ENCODE measurements at regions not wholly inside any gene's neighbourhood (a gene's known extent, or its start where the extent isn't known, plus 50 kb on each side); places are given as distances from the start of the nearest gene placed in this dataset.

DNA sequence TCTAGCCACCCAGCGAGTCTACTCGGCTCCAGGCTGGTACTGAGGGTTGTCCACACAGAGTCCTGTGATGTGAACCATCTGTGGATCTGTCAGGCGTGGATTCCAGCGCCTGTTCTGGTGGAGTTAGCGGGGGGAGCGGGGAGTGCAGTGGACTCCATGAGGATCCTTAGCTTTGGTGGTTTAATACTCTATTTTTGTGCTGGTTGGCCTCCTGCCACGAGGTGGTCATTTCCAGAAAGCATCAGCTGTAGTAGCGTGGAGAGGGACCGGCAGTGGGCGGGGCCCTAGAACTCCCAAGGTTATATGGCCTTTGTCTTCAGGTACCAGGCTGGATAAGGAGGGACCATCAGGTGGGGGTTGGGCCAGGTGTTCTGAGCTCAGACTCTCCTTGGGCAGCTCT lies 446.5 kb downstream of the EDEM1 start:
- TF ChIP-seq CTCF (IDR thresholded peaks at IDR 0.05) = no peak
- TF ChIP-seq POLR2A (IDR thresholded peaks at IDR 0.05) = no peak
